Stomach (tissue), 8 donors: ENCODE measurements at regions not wholly inside any gene's neighbourhood (a gene's known extent, or its start where the extent isn't known, plus 50 kb on each side); places are given as distances from the start of the nearest gene placed in this dataset.

ENCODE experiments used
- DNase-seq, 2 donors: peaks; one replicate each; pipeline versions ENCODE4 v3.0.0 to v3.0.0-alpha.2; 2013 to 2019
- H3K27ac ChIP-seq, 5 donors: fragments of 200-600 bp in 4 of 5; sonication (generic) in 4 of 5; one replicate each; pipeline ENCODE4 v1.5.1; 2013 to 2019; ENCODE audit warnings: mild to moderate bottlenecking in 1 of 5, moderate library complexity in 1 of 5
- H3K27me3 ChIP-seq, 3 donors: fragments of 200-600 bp; sonication (generic); one replicate each; pipeline ENCODE4 v1.5.1; 2017 to 2019; ENCODE audit warnings: mixed run types in 1 of 3
- H3K36me3 ChIP-seq, 4 donors: fragments of 200-600 bp; sonication (generic); 1 replicate in 3 of 4; 2 replicates in 1 of 4; pipeline ENCODE4 v1.5.1; 2016 to 2019
- H3K4me1 ChIP-seq, 4 donors: fragments of 200-600 bp; sonication (generic); one replicate each; pipeline ENCODE4 v1.5.1; 2016 to 2019
- H3K4me3 ChIP-seq, 4 donors: fragments of 200-600 bp; sonication (generic) in 3 of 4; one replicate each; pipeline ENCODE4 v1.5.1; 2016 to 2019; ENCODE audit warnings: mild to moderate bottlenecking in 1 of 4
- H3K9me3 ChIP-seq, 4 donors: fragments of 200-600 bp; sonication (generic); one replicate each; pipeline ENCODE4 v1.5.1; 2016 to 2019
- EP300 ChIP-seq: sonication (generic); formaldehyde crosslinking; IDR thresholded peaks from one replicate; pipeline ENCODE4 v1.6.1; 2017; ENCODE audit warnings: antibody characterized with exemption
- POLR2A ChIP-seq, 4 donors: fragments of 450-650 bp; IDR thresholded peaks; one replicate each; pipeline ENCODE4 v1.6.1; 2016; ENCODE audit warnings: antibody characterized with exemption in 4 of 4, control low read depth in 2 of 4, mild to moderate bottlenecking in 1 of 4, moderate library complexity in 1 of 4
- POLR2AphosphoS5 ChIP-seq, 3 donors: sonication (generic); formaldehyde crosslinking; IDR thresholded peaks; one replicate each; pipeline ENCODE4 v1.6.1; 2016; ENCODE audit warnings: antibody characterized with exemption in 3 of 3
- WGBS, 5 donors: extraction: QIAGEN DNeasy Blood & Tissue Kit in 3 of 5; methylation state at CpG; one replicate each; pipeline versions ENCODE4 v1.1.5 to v1.1.7; 2013 to 2018; 5-methylcytosine and 5-hydroxymethylcytosine counted together
- intact Hi-C: fragments of 100-400 bp; cut with DNase I; formaldehyde crosslinking; loops from one replicate; pipeline ENCODE4 v1.15.1; 2023; ENCODE audit warnings: low total_unique reads
- TF ChIP-seq, protein P1 (sequence below), 7 experiments: fragments of 450-650 bp in 4 of 7; fragments of 200-600 bp in 3 of 7; sonication (generic) in 3 of 7; IDR thresholded peaks; one replicate each; pipeline ENCODE4 v1.5.1; 2016 to 2019; ENCODE audit warnings: antibody characterized with exemption in 7 of 7, control low read depth in 2 of 7, mild to moderate bottlenecking in 1 of 7
- donor health status: healthy with polysubstance abuse.
- donor health status: Bipolar disorder and iron deficiency.
- donor health status: healthy.

DNA sequence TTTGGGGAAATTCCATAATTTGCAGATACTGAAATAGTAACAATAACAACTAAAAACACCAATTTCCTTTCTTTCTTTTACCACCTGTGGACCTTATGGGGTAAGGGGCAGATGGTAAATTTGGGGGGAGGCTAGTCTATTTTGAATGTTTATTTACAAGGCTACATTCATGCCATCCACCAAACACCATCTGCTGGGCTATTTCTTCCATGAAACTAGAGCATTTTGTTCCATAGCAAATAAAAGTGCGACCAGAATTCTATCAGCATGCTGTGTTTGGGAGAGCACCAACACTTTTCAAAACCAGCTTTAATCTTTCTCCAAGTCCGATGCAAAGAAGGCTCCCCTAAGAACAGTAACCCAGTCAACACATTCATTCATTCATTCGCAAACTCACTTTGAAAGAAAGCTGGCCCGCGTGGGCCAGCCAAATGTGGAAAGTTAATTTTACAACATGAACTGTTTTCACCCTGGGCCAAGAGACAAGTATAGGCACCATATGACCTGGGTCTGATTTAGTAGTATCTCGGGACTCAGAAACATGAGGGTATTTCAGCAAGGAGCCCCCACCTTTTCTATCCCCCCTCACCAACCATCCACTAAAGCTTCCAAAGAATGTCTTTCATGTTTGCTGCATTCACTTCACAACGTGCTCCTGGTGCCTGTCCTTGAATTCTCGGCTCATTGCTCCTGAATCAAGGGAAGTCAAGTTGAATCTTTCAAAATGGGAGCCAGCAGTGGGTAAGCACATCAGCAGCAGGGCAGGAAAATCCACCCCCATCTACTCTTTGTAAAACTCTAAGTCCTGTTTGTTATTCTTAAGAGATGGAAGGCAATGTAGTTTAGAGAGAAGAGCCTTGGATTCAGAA, 210.6 kb downstream of the C1D start:
- H3K27ac ChIP-seq, result no peak overlapping the region
- no peaks in the 10 kb centered on the region for H3K4me1 ChIP-seq
- DNase-seq, result no peak
- intact Hi-C loops, result no loop called here
- H3K9me3 ChIP-seq, result no peaks in the 10 kb centered on the region
- H3K4me3 ChIP-seq, result no peak overlapping the region
- no peaks in the 10 kb centered on the region for H3K36me3 ChIP-seq
- TF ChIP-seq EP300 (no peak), POLR2A (IDR thresholded peaks at IDR 0.05) (no peak), POLR2AphosphoS5 (IDR thresholded peaks at IDR 0.05) (no peak)
- TF ChIP-seq, protein P1, sequence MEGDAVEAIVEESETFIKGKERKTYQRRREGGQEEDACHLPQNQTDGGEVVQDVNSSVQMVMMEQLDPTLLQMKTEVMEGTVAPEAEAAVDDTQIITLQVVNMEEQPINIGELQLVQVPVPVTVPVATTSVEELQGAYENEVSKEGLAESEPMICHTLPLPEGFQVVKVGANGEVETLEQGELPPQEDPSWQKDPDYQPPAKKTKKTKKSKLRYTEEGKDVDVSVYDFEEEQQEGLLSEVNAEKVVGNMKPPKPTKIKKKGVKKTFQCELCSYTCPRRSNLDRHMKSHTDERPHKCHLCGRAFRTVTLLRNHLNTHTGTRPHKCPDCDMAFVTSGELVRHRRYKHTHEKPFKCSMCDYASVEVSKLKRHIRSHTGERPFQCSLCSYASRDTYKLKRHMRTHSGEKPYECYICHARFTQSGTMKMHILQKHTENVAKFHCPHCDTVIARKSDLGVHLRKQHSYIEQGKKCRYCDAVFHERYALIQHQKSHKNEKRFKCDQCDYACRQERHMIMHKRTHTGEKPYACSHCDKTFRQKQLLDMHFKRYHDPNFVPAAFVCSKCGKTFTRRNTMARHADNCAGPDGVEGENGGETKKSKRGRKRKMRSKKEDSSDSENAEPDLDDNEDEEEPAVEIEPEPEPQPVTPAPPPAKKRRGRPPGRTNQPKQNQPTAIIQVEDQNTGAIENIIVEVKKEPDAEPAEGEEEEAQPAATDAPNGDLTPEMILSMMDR (IDR thresholded peaks at IDR 0.05), result no peak
- H3K27me3 ChIP-seq, result no peaks in the 10 kb centered on the region
- WGBS, 5 donors, result 79 to 88% (median 87%) methylated on average over 8 of the region's 8 CpGs

DNA sequence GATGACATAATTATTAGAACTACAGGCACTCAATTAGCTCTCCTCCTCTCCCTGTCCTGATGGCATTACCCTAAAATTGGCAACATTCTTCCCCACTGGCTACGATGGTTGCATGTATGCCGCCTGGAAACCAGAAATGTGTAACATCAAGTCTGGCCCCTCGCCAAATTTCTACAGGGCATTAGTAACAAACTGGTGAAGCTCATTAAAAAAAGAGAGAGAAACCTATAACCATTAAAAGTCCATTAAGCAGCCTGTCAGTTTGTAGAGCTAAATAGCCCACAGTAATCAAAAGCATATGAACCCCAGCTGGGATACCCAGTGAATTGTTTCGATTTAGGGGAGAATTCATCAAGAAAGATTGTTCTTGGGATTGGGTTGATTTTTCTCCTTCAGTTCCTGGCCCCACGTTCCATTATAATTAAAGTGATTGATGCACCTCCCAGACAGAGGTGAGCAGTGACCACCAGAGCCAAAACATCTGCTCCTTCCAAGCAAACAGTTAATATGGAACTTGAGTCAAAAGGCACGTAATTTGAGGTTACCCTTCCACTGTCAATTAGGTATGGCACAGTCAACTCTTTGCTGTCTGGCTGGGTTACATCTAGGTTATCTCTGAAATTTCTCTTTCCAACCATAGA, 208.6 kb downstream of the C1D start:
- Histone ChIP-seq H3K9me3 (no peaks in the 10 kb centered on the region), H3K27ac (no peak overlapping the region), H3K27me3 (peaks cover 0 to 6% (median 0%) of the 10 kb centered on the region in 3 donors), H3K4me1 (no peaks in the 10 kb centered on the region), H3K36me3 (no peaks in the 10 kb centered on the region), H3K4me3 (no peak overlapping the region)
- intact Hi-C loops, result no loop called here
- WGBS, 5 donors, result 68 to 85% (median 82%) methylated on average over 6 of the region's 6 CpGs
- TF ChIP-seq POLR2AphosphoS5 (IDR thresholded peaks at IDR 0.05), result no peak
- TF ChIP-seq POLR2A (IDR thresholded peaks at IDR 0.05), result no peak
- TF ChIP-seq, protein P1 (IDR thresholded peaks at IDR 0.05), result no peak
- TF ChIP-seq EP300, result no peak
- no peak for DNase-seq

DNA sequence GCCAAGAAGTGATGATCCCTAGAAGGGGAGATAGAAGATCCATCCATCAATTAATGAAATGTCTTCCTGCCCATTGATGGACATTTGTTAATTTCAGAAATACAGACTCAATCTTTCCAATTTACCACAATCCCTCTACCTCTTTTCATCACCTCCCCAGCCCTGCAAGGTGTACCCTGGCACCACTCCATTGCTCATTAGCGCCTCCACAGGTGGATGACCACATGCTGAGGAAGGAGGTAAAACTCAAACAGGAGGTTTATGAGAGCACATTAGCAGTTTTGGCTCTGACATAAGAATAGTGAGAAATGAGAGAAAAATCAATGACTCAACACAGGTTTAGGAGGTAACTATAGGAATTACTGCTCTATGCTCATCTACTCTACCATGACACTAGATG, 208.0 kb downstream of the C1D start:
- H3K9me3 ChIP-seq, result no peaks in the 10 kb centered on the region
- H3K27me3 ChIP-seq, result peaks cover 0 to 6% (median 0%) of the 10 kb centered on the region in 3 donors
- 57 to 81% (median 74%) methylated on average over 1 of the region's 1 CpG for WGBS, 5 donors
- H3K27ac ChIP-seq, result no peak overlapping the region
- no peaks in the 10 kb centered on the region for H3K4me1 ChIP-seq
- TF ChIP-seq EP300 (no peak), POLR2AphosphoS5 (IDR thresholded peaks at IDR 0.05) (no peak), POLR2A (IDR thresholded peaks at IDR 0.05) (no peak)
- TF ChIP-seq, protein P1 (IDR thresholded peaks at IDR 0.05), result no peak
- no peaks in the 10 kb centered on the region for H3K36me3 ChIP-seq
- intact Hi-C loops, result no loop called here
- no peak overlapping the region for H3K4me3 ChIP-seq
- DNase-seq, result no peak

DNA sequence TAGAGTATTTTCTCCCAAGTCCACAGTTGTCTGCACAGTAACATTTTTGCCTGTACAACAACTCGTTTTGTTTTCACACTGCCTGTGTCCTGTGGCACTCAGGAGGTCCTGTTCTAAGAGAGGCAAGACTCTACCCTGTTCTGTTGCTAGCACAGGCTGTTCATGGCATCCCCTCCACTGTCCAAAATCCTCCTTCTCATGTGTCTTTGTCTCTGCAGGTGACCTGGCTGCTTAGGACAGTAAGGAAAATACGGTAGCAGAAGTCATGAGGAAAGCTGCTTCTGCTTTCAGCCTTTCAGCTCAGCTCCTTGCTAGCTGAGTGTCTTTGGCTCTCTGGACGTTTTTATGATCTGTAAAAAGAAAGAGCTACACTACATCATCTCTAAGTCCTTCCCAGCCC, 205.9 kb downstream of the C1D start:
- no peak for DNase-seq
- WGBS, 5 donors, result 56 to 70% (median 61%) methylated on average over 3 of the region's 3 CpGs
- Histone ChIP-seq H3K4me3 (no peak overlapping the region), H3K27ac (no peak overlapping the region), H3K27me3 (peaks cover 0 to 6% (median 0%) of the 10 kb centered on the region in 3 donors), H3K9me3 (no peaks in the 10 kb centered on the region), H3K4me1 (no peaks in the 10 kb centered on the region), H3K36me3 (no peaks in the 10 kb centered on the region)
- intact Hi-C loops, result no loop called here
- TF ChIP-seq POLR2A (IDR thresholded peaks at IDR 0.05), result no peak
- no peak for TF ChIP-seq POLR2AphosphoS5 (IDR thresholded peaks at IDR 0.05)
- TF ChIP-seq, protein P1 (IDR thresholded peaks at IDR 0.05), result no peak
- no peak for TF ChIP-seq EP300
